ENCODE measurements at regions not wholly inside any gene's neighbourhood (a gene's known extent, or its start where the extent isn't known, plus 50 kb on each side); places are given as distances from the start of the nearest gene placed in this dataset.
"Not testable (repeated sequence)": the region's sequence is repeated elsewhere in the genome, so short reads cannot be mapped to it uniquely, and the experiment has no call there.

DNA sequence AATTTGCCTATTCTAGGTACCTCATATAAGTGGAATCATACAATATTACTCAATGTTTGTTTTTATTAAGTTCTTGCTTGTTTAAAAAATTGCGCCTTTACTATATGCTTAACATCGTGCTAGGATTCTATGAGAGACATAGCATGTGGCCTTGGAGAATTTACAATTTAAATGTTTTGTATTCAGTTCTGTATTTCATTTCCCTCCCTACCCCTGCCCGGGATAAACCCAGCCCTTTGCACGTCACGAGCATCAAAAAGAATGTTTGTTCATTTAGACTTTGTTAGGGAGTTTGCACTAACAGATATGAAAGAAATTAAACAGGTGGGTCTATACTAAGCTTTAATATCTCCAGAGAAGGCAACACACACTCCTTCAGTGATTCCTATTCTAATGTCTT, 75.7 kb downstream of the C18orf54 start:
- no peak for DNase-seq

DNA sequence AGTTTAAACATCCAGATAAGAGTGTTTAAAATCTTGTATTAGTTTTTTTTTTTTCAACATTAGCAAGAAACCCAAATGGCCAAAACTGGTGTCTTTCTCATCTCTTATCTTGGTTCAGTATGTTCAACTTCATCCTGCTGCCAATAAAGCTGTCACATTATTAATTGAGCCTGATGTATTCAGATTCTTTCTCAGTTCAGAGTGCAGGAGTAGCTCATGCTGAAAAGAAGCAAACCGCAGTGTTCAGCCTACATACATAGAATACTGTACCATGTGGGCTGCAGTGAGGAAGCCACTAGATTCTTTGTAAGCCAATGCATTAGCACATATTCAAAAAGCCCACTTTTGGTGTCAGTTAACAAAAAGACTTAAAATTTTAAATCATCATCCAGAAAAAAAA, 76.2 kb downstream of the C18orf54 start:
- DNase-seq: no peak

DNA sequence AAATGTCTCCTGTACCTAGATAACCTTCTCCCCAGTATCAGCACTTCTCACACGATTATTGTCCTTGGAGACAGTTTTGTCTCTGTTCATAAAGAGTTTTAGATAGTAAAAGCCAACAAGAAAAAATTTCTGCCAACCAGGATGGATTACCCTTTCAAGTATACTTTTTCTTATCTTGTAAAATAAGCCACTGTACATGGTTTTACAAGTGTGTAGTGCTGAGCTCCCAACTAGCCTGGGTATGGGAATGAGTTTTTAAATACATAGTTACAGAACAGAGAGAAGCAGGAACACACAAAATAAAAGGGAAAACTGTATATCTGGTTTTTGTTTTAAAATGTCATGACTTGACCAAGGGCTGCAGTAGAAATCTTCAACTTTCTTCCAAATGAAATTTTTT, 76.7 kb downstream of the C18orf54 start:
- no peak for DNase-seq

DNA sequence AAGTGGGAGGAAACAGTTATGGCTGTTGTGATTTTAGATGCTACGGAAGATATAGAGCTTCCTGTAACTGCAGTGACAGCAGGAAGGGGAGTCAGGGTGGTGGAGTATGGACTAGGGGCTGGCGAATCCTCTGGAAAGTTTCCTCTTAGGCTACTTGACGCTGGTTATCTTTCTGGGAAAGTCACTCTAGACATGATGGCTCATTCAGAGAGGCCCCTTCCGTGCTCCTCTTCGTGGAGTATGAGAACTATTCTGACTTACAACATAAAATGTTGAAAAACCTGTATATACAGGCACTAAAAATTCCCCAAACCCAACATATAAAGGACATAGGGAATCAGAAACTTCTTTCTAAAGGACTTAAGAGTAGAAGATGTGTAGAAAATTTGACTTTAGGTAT, 78.8 kb downstream of the C18orf54 start:
- no peak for DNase-seq

DNA sequence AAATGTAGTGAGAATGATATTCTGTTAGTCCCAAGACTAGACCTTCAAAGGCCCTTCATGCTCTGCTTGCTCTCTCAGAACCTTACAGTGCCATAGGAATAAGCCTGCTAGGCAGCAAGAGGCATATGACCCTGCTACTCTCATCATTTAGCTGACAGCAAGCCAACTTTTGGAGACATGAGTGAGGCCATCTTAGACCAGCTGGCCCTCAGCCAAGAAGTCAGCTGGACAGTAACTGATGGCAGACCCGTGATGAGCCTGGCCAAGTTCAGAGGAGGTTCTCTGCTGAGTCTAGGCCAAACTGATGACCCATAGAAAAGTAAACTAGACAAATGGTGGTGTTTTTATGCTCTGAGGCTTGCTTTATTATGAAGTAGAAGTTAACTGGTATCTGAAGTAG, 82.6 kb downstream of the C18orf54 start:
- DNase-seq: no peak

GRCh38 chr18:54444319-54444914, 86.7 kb downstream of the C18orf54 start:
- DNase-seq: peak in 8 of 14 donors; percentile 3 to 39 (median 4)

GRCh38 chr18:54453996-54454395, 96.3 kb downstream of the C18orf54 start:
- no peak for DNase-seq

- DNase-seq: no peak
Observed at GRCh38 chr18:54465502-54465901, 107.8 kb downstream of the C18orf54 start.

- DNase-seq: no peak
Observed at GRCh38 chr18:54466248-54467005, 108.7 kb downstream of the C18orf54 start.

GRCh38 chr18:54479365-54479764, 111.7 kb upstream of the DYNAP start:
- DNase-seq: no peak

GRCh38 chr18:54480616-54481015, 110.4 kb upstream of the DYNAP start:
- DNase-seq: no peak

DNA sequence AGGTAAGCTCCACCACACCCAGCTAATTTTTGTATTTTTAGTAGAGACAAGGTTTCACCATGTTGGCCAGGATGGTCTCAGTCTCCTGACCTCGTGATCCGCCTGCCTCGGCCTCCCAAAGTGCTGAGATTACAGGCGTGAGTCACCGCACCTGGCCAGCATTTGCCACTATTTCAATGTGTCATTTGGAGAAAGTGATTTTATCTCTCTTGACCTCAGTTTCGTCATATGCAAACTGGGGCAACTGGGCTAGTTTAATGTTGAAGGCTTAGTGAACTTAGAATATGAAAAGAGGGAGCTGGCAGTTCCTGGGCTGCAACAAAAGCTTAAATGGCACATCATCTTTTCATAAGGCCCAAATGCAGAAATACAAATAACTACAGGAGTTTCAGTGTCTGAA, 88.6 kb upstream of the DYNAP start:
- not testable (repeated sequence) for DNase-seq

- no peak for DNase-seq
Observed at GRCh38 chr18:54503131-54503894, 87.7 kb upstream of the DYNAP start.

DNA sequence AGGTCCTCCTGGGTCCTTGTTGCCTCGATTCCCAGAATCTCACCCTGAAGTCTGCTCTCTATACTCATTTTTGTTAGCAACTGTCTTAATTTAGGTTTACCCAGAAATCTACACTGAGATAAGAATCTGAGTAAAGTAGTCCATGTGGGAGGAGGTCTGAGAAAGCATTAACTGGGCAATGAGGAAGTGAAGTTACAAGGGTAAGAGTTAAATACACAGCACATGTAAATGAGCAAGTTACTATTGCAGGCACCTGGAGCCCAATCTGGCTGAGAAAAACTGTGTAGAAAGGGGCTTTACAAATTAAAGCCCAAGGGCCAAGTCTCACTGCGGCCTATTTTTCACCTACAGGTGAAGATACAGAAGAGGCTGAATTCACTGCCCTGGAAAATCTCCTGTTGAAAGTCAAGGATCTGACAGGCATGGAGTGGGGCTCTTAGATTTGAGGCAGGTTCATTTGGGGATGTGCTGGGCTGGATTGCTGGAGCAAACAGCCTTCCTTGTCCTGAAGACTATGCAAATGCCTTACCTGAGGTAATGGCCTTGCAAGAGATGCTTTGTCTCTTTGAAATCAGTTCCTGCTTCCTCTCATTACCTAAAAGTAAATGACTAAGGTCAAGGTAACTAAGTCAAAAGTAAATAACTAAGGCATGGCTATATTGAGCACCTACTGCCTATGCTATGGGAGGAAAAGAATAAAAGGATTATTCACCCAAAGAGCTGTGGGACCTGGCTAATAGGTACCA, 84.4 kb upstream of the DYNAP start:
- no peak for DNase-seq

DNA sequence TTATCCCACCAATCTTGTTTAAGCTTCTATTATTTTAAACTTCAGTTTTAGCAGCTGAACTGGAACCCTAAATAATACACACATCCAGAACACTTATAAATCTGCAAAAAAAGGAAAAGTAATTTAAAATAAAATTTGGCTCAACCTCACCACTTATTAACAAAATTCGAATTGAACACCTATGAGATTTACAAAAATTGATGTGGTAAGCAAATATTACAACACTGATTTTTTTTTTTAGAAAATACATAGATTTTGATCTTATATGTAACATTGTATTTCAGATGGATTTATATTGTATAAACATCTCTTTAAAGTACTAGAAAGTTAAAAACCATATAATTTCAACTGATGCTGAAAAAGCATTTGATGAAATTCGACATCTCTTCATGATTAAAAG, 81.3 kb upstream of the DYNAP start:
- no peak for DNase-seq

DNA sequence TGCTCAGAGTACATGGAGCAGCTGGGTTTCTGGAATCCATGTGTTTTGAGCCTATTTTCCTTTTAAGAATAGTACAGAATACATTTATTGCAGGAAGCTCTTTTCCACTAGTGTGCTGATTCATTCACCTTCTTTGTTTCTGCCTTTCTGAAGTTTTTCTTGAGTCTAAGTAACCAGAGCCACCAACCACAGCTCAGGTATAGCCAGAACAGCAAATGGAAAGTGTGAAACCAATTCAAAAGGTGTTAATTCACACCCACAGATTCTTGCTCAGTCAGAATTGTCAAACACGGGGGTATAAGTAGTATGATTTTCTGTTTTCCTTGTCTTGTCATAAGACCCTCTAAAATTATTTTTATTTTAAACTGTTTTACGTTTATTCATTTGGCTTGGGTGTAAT, 75.9 kb upstream of the DYNAP start:
- DNase-seq: no peak

DNA sequence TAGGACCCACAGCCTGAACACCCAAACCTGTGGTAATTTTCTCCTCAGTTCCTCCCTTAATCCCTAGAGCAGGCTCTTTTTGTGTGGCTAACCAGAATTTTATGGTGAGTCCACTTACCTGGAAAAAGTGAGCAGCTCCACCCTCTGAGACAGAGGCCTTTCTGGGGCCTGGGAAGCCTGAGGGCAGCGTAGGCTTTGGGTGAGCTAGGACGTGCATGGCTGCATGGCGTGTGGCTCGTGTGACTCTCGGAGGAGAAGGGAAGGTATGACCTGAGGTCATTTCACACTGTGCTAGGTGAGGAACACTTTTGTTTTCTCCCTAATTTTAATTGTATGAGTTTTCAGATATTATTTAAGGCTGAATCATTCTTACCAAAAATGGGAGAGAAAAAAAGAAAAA, 73.5 kb upstream of the DYNAP start:
- DNase-seq: no peak

DNA sequence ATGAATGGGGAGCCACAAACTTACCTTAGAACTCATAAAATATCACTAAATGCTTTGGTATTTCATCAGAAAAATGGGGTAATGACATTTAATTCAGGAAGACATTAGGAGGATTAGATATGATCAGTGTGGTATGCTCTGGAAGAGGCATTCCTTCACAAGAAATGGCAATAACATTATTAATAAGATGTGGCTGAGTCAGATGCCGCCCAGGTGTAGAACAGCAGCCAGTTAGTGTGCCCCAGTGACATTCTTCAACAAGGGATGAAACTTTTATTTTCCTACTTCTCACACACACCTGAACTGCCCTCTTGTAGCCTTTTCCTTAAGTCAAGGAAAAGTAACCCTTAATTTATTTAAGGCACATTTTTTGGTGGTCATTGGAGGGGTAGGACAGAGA, 69.2 kb upstream of the DYNAP start:
- DNase-seq: no peak

DNA sequence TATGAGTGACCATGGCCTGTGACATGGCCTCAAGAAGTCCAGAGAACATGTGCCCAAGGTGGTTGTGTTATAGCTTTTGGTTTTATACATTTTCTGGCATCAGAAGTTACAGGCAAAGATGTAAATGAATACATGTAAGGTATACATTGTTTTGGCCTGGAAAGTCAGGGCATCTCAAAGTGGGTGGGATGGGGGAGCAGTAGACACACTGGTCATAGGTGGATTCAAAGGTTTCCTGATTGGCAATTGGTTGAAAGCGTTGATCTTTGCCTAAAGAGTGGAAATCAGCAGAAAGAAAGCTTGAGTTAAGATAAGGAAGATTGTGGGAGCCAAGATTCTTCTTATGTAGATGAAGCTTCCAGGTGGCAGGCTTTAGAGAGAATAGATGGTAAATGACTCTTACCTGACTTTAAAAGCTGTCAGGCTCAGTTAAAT, 62.1 kb upstream of the DYNAP start:
- DNase-seq: no peak

DNA sequence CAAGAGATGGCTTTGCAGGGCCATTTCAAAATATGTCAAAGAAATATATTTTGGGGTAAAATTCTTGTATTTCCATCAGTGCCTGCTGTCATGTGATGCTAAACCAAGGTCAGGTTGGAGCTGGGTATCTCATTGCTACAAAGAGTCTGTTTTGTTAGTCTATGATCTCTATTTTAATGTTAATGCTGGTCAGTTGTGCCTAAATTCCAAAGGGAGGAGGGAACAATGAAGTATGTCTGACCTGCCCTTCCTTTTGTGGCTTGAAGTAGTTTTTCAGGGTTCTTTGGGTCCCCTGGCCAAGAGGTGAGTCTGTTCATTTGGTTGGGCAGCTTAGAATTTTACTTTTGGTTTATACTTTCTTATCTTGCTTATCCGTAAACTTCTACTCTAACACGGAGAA, 61.6 kb upstream of the DYNAP start:
- no peak for DNase-seq

DNA sequence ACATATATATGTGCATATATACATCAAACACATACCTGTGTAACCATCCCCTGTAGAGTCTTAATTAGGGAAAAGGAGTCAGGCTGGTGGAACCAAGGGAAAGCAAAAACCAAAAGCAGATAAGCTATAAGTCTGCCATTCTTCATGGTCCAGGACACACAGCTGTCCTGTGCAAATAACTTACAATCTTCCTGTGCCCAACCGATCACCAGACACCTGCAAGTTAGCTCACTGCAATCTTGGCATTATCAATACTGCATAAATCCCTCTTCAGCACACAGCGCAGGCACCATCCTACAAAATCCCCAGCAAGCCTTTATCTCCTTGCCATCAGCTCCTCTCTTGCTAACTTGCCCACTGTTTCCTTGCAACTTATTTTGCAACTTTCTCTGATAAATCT, 60.8 kb upstream of the DYNAP start:
- DNase-seq: no peak

DNA sequence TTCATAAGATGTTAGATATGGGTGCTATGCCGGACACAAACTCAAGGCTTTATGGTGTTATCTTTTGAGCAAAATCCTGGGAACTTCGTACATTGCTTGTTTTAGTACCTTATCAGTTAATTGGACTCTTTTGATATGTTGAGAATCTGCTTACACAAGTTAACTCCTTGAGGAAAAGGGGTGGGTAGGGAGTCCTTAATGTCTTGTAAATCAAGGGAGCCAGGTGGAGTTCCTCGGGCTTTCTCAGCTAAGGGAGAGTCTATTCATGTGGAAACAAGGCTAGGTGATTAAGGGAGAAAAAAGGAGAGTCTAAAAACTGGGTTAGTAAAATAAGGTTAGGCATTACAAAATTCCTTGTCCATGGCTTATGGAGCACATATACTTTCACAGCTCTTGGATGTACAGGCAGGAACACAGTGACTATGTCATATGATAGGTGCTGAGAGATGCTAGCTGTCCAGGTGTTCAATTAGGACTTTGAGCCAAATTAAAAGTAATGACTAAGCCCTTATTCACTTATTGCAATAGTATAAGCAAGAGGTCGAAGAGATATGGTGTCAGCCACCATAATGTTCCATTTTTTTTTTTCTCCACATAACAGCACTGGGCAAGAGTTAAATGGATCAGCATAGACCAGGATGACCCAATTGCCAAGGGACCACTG, 59.5 kb upstream of the DYNAP start:
- no peak for DNase-seq

Data from C1 segment of cervical spinal cord (tissue), 14 donors.